NCI-H226 (cell line): ENCODE measurements at regions not wholly inside any gene's neighbourhood (a gene's known extent, or its start where the extent isn't known, plus 50 kb on each side); places are given as distances from the start of the nearest gene placed in this dataset.
"Not testable (repeated sequence)": the region's sequence is repeated elsewhere in the genome, so short reads cannot be mapped to it uniquely, and the experiment has no call there.

Experiments used
- DNase-seq: peaks from one replicate; pipeline ENCODE4 v3.0.0-alpha.2; 2015

DNA sequence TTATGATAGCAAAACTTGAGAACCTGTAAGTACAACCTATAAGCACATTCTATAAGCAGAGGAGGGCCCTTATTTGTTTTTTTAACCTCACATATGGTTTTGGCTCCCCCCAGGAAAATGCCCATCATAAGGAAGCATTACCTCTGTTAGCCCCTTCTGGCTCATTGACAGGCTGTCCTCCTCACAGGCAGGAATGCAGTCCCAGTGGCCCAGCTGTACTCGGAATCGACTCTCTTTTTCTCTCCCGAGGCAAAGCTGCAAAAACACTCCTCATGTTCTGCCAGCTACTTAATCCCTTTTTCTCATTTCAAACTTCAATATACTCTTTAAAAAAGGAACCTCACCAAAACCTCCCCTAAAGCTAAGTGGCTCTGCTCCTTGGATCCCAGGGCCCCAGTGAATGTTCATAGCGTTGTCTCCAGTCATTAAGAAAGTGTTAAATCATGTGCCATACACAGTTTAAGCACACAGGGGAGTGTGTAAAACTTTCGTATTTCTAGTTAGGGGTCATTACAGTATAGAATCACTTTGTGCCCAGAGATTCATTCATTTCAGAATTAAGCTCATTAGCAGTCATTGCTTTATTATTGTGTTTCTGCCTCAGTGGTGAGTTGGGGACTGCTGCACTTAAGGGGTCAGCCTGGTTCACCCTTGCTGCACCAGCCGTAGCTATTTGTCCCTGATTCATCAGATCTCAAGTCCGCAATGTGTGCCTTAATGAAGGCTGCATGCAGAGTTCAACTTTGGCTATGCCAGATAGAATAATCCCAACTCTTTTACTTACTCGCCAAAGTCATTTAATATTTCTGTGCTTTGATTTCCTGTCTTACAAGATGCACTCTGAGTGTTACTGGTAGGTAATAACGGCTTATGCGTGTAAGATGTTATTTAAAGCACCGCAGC lies 57.6 kb downstream of the JRKL start:
- DNase-seq = no peak

DNA sequence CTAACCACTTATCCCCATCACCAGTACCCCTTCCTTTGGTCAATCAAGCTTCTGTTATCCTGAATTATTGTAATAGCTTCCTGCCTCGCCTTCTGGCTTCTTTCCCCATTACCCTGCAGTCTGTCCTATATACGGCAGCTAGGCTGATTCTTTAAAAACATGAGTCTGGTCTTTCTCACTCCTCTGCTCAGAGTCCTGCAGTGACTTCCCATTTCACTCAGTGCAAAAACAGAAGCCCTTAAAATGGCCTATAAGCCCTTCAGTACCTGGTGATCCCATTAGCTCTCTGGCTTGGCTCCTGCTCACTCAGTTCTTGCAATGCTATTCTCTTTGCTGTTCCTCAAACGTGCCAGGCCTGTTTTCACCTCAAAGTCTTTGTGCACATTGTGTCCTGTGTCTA lies 58.4 kb downstream of the JRKL start:
- no peak for DNase-seq

DNA sequence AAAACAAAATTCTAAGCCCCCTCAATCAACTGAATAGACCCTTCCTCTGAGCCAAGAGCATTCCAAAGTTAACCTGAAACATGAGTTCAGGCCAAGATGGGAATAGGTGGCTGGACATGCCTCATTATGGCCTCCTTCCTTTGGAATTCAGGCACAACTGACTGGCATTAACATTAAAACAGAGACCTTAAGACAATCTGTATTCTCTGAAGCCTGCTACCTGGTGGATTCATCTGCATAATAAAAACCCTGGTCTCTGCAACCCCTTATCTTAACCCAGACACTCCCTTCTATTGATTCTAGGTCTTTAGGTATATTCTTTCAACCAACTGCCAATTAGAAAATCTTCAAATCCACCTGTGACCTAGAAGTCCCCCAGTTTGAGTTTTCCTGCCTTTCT lies 66.3 kb downstream of the JRKL start:
- no peak for DNase-seq

DNA sequence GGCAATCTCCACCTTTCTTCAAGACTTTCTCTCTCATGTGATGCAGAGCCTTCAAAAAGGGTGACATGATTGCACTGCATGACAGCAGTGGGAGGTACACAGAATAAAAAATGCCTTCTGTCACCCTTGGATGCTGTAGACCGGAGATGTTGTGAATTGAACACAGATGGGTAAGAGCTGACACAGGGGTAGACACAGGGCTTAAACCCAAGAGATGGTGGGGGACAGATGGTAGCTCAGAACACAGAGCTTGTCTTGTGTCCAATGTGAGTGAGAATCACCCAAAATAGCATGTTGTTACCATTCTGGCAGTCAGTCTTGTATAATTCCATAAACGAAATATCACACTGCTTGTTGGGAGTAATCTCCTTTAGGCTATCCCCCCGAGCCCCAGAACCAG lies 69.9 kb downstream of the JRKL start:
- DNase-seq = no peak

DNA sequence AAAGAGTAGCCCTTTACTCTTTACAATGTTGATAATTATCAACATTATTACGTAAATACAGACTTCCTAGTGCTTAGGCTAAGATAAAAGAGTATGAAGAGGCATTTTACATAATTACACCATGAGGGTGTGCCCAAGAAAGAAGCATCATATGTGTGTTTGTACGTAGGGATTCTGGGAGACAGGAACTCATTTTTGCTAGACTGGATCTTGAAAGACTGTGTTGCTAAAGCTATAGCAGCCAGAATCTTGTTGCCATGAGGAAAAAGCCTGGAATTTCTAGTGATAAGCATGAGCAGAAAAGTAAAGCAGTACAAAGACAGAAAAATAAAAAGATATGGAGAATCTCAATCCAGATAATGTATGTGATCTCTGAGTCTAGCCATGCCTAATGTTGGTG lies 72.1 kb downstream of the JRKL start:
- no peak for DNase-seq

DNA sequence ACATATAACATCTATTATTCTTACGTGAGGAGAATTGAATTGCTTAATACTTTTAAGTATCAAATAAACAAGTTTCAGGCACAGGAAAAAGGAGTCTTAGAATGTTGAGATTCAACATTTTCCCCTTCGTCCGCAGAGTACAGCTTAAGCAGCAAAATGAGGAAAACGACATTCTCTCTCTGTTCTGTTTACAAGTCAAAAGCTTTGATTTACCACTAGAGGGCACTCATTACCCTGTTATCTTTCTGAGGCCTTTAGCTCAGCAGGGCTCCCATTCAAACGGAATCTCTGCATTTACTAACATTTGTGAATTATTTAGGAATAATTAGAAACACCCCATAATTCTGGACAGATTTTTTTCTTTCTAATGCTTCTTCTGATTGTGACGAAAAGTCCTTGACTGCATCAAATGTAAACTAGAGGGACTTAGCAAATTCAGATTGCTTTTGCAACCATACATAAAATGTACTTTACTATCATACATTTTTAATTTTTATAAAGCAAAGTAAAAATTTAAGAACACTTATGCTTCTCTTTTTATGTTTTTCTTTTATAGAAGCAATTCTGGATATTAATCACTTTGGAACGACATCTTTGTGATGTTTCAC lies 75.0 kb downstream of the JRKL start:
- peak; percentile 43 for DNase-seq

DNA sequence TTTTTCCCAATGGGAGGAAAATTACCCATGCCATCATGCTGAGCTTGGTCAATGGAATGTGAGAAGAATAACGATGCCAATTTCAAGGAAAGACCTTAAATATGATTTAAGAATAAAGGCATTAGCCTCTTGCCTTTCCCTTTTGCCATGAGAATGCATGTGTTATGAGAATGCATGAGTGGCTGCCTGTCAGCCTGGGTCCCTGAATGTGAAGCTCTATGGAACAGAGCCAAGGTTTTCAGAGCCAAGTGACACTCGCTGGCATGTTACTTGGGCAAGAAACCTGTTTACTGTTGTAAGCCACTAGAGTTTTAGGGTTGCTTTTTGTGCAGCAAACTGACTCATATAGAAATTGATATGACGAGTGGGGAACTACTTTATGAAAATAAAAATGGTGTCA lies 75.7 kb downstream of the JRKL start:
- peak; percentile 6 for DNase-seq

DNA sequence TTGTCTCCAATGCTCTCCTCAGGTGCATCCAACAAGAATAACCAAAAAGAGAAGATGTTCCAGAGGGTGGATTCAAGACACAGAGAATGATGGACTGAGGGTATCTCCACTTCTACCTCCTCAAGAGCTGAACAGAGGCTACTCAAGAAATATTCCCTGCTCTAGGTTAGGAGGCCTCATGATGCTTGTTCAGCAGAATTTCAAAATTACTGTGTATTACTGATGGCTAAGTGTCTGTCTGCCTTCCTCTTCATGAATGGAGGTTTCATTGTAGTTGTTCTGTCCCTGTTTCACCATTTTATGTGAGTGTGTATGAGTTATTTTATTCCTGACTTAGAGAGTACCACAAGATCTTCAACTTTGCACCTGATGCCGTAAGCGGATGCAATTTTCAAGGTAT lies 76.8 kb downstream of the JRKL start:
- no peak for DNase-seq

DNA sequence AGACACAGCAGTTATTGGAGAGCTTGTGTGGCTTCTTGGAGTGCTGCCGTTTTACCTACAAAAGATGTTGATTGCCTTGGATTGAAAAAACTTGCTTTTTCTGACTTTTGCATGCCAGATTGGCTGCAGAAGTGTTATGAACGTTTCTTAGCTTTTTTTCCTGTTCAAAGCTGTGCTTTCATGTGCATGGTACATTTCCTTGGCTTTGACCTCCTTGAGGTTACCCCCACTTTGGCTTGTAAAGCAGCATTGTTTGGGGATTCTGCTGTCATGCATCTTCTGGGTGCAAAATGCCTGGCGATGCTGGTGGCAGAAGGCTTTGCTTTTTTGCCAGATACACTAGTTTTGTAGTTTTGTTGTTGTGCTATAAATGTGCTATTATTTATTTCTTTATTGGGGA lies 80.0 kb downstream of the JRKL start:
- DNase-seq = no peak

DNA sequence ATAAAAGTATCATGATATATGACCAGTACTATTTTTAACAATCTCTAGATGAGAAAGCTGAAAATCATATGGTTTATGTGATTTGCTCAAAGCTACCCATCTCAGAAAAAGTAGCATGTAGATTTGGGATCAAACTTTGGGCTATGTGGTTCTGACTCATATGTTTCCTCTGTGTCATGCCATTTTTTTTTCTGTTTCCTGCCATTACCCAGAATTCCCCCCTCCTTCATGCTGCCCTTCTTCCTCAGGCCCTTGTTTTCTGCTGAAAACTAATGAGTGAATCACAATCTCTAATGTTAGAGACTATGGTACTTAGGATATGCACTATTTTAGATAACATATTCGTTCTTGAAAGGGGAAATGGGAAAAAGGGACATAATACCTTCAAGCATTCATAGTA lies 80.7 kb downstream of the JRKL start:
- peak; percentile 7 for DNase-seq

DNA sequence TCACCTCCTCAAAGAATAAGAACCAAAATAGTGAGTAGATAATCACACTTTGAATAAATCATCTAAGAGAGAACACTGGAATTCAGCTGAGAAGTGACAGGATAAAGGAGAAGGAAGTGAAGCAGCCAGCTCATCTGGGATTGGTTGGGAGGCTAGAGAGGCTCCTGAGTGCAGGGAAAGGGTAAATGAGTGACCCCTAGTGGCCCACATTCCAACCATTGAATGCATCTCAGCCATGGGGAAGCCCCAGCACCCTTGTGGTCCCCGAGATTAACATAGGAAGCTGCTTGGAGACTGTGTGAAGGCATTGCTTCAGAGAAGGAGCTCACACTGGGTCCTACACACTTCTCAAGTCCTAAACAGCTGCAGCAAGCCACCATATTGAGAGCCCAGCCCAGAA lies 82.3 kb downstream of the JRKL start:
- DNase-seq = no peak

DNA sequence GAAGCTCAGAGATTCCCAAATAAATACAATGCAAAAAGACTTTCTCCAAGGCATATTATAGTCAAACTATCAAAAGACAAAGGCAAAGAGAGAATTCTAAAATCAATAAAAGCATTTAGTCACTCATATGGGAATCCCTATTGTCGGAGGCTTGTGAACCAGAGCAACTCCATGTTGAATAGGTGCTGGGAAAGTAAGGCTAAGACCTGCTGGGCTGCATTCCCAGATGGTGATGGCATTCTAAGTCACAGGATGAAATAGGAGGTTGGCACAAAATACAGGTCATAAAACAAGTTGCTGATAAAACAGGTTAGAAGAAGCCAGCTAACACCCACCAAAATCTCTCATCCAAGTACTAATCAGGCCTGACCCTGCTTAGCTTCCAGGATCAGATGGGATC lies 84.5 kb downstream of the JRKL start:
- DNase-seq = no peak

DNA sequence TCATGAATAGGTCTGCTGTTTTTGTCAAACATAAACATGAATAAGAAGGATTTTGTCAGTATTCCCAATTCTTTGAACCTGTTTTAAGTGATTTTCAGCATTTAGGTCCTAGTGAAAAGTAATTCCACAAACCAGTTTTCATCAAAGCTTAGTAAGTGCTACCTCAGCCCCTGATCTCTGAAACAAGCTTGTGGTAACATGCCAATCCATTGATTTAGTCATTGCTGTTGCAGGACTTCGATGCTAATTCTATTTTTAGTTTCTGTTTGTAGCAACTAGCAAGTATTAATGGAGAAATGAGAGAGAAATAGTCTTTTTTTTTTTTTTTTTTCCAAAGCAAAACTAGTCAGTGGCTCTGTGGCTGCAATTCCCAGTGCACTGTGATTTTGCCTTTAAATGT lies 91.4 kb downstream of the JRKL start:
- no peak for DNase-seq

DNA sequence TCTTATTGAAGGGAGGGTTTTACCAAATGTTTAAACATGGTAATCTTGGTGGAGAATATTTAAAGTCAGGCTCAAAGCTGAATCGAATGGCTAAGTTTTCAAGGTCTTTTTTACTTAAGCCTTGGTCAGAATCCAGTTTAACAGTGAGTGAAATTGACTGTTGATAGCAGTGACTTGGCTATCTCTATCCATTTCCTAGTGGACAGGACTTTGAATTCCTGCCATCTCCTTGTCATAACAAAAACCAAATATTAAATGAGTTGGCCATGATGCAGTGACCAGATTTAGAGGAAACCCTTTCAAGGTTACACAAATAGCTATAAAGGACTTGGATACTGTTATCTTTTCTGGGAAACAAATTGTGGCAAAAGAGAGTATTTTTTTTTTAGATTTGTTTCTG lies 92.0 kb downstream of the JRKL start:
- peak; percentile 33 for DNase-seq

DNA sequence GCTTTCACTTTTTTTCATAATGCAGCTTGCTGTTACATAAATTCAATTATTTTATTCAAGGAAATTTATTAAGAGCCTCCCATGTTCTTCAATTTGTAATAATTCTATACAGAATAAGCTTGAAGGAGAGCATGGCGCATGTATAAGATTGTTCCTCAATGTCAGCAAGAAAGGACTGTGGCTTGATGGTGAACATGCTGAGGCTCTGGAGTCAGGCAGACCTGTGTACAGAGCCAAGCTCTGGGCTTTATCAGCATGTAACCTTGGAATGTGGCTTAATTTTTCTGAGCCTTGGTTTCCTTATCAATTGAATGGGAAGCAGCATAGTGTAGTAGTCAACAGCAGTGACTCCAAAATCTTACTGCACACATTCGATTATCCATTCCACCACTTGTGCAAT lies 92.4 kb downstream of the JRKL start:
- no peak for DNase-seq

DNA sequence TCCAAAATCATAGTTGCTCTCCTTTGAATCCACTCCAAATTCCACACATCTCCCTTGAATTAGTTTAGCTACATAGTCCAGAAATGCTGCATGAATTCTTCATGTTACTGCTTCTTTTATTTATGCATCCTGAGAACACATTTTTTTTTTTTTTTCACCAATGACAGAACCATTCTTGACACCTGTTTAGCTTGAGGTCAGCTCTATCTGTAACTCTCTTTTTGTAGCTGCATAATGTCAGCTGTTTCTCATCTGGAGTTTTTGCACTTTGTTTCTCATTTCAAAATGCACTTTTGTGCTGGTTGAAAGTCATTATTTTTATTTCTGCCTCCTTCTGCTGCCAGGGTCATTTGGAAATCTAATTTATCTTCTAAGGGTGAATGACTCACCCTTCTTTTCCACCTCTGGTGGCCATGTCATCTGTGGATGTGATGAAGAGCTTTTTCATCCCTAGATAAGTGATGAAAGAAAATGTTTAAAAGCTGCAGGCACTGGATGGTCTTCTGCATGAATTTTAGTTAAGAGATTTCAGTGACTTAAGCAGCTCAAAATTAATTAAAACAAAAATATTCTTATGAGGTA lies 93.7 kb downstream of the JRKL start:
- DNase-seq = no peak

DNA sequence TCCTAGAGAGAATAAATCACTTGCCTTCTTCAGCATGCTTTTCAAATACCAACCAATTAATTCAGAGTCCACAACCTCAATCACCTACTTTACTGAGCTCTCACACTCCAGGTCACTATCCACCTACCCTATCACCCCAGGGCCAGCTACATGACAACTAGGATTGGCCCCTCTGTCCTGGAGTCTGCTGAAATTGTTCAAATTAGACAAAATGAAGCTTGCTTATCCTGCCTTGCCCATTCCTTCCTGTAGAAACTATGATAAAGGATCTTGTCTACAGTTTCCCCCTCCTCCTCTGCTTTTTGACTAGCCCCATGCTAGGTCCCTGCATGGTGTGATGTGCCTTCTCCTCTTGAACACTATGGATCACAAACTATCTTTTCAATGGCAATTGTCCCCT lies 94.5 kb downstream of the JRKL start:
- no peak for DNase-seq

DNA sequence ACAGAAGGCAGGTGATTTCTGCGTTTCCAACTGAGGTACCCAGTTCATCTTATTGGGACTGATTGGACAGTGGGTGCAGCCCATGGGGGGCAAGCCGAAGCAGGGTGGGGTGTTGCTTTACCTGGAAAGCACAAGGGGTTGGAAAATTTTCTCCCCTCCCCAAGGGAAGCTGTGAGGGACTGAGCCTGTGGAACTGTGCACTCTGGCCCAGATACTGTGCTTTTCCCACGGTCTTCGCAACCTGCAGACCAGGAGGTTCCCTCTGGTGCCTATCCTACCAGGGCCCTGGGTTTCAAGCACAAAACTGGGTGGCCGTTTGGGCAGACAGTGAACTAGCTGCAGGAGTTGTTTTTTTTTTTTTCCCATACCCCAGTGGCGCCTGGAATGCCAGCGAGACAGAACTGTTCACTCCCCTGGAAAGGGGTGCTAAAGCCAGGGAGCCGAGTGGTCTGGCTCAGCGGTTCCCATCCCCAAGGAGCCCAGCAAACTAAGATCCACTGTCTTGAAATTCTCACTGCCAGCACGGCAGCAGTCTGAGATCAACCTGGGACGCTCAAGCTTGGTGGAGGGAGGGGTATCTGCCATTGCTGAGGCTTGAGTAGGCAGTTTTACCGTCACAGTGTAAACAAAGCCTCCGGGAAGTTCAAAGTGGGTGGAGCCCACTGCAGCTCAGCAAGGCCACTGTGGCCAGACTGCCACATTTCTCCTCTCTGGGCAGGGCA lies 97.2 kb downstream of the JRKL start:
- DNase-seq = no peak

DNA sequence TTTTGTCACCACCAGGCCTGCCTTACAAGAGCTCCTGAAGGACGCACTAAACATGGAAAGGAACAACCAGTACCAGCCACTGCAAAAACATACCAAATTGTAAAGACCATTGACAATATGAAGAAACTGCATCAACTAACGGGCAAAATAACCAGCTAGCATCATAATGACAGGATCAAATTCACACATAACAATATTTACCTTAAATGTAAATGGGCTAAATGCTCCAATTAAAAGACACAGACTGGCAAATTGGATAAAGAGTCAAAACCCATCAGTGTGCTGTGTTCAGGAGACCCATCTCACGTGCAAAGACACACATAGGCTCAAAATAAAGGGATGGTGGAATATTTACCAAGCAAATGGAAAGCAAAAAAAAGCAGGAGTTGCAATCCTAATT lies 99.1 kb downstream of the JRKL start:
- DNase-seq = not testable (repeated sequence)

DNA sequence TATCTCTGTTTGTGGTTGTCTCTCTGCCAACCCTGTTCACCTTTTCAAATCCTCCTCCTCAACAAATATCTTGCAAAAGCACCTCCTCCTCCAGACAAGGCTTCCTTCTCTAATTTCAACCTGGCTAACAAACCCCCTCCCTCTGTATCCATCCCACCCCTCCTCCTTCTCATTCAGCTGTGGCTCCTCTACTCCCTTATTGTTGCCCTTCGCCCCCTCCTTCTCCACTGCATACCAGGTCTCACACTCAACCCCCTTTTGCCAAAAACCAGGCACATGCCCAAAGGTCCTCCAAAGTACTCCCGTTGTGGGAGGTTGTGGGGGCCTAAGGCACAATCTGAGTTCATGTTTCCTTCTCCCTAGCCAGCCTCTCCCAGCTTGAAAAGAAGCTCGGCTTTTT lies 110.6 kb downstream of the JRKL start:
- peak; percentile 60 for DNase-seq

DNA sequence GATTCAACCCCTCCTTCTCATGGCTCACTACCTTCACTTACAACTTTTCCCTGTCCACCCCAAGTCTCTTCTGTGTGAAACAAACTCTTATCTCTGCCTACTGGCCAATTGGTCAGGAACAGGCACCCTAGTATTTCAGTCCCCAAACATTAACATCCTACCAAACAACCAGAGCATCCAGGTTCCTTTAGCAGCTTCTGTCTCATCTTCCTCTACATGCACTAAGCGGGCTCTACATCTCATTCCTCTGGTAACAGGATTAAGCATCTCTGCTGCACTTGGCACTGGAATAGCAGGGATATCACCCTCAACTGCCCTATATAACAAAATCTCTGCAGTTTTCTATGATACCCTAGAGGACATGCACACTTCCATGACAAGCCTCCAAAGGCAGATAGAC lies 116.2 kb downstream of the JRKL start:
- no peak for DNase-seq

DNA sequence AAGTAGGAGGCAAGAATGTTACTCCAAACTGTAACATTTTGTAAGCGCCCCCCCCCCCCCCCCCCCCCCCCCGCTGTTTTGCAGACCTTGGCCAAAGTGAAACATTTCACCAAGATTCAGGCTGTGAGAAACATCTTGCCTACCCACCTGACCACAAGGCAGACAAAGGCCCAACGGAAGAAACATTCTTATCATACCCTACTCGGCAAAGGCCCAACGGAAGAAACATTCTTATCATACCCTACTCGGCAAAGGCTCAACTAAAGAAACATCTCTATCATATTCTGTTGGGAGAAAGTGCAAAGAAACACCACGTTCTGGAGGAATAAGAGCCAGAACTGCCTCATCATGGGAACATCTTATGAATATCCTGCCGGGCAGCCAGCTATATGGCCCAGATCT lies 117.1 kb downstream of the JRKL start:
- peak; percentile 79 for DNase-seq

DNA sequence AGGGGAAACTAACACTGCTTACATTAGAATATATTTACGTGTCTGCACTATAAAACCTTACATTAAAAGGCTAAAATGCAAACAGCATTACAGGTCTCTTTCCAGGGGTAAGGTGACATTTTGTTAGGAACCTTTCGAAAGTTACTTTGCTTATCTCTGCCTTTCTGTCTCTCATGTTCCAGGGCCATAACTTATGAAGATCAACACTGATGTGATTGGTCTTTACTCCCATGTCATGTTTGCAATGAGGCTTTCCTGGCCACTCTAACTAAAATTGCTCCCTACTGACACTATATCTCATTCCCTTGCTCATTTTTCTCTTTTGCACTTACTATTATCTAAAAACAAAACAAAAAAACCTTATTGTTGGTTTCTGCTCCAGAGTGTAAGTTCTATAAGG lies 119.0 kb downstream of the JRKL start:
- DNase-seq = no peak

DNA sequence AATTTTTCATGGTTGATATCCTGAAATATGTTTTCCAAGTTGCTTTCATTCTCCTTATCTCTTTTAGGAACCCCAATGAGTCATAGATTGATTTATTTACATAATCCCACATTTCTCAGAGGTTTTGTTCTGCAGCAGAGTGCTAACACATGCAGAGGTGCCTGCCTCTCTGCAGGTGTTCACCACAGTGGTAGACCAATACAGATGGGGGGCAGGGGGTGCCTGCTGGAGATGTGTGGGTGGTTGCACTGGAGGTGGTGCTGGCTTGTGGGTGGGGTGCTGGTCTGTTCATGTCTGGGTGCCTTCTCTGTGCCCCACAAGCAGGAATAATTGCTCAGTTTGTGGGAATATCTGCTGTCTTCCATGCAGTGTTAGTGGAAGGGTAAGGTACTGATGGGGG lies 131.1 kb downstream of the JRKL start:
- DNase-seq = peak; percentile 42
